Naive B cell (primary cell): ENCODE measurements at regions not wholly inside any gene's neighbourhood (a gene's known extent, or its start where the extent isn't known, plus 50 kb on each side); places are given as distances from the start of the nearest gene placed in this dataset.

Experiments used
- ATAC-seq, 2 donors: fragments of 150-1000 bp; cut with Tn5 transposase; 2 replicates each; pipeline ENCODE4 v1.10.0; 2021; ENCODE audit warnings: low read depth in 2 of 2, mild to moderate bottlenecking in 2 of 2, moderate library complexity in 2 of 2
- DNase-seq: peaks from one replicate; pipeline ENCODE4 v3.0.0; 2022
- H3K27ac Mint-ChIP-seq, 6 donors: one replicate each; pipeline ENCODE4 v1.8.0; 2020 to 2022; ENCODE audit warnings: mild to moderate bottlenecking in 6 of 6, mixed read lengths in 6 of 6, moderate library complexity in 5 of 6, inconsistent platforms in 2 of 6
- H3K27me3 Mint-ChIP-seq, 3 donors: one replicate each; pipeline ENCODE4 v1.8.0; 2021 to 2022; ENCODE audit warnings: mixed read lengths in 3 of 3, mild to moderate bottlenecking in 1 of 3
- H3K36me3 Mint-ChIP-seq, 2 donors: one replicate each; pipeline ENCODE4 v1.8.0; 2020 to 2022; ENCODE audit warnings: mixed read lengths in 2 of 2, inconsistent platforms in 1 of 2, mild to moderate bottlenecking in 1 of 2
- H3K4me1 Mint-ChIP-seq, 3 donors: one replicate each; pipeline ENCODE4 v1.8.0; 2020 to 2022; ENCODE audit warnings: mixed read lengths in 3 of 3, inconsistent platforms in 1 of 3, mild to moderate bottlenecking in 1 of 3, moderate library complexity in 1 of 3
- H3K4me3 Mint-ChIP-seq, 8 donors: one replicate each; pipeline ENCODE4 v1.8.0; 2020 to 2022; ENCODE audit warnings: mild to moderate bottlenecking in 8 of 8, mixed read lengths in 8 of 8, moderate library complexity in 8 of 8, inconsistent platforms in 2 of 8
- H3K9me3 Mint-ChIP-seq, 7 donors: one replicate each; pipeline ENCODE4 v1.8.0; 2020 to 2022; ENCODE audit warnings: mixed read lengths in 7 of 7, mild to moderate bottlenecking in 5 of 7, inconsistent platforms in 2 of 7, moderate library complexity in 1 of 7

GRCh38 chr10:55310143-55310542 lies 509.1 kb upstream of the PCDH15 start:
- Mint-ChIP-seq H3K36me3 (no peaks in the 10 kb centered on the region), H3K9me3 (no peaks in the 10 kb centered on the region), H3K4me3 (no peak overlapping the region), H3K4me1 (no peaks in the 10 kb centered on the region), H3K27ac (no peak overlapping the region), H3K27me3 (no peaks in the 10 kb centered on the region)
- no peak for DNase-seq
- ATAC-seq: no peak

DNA sequence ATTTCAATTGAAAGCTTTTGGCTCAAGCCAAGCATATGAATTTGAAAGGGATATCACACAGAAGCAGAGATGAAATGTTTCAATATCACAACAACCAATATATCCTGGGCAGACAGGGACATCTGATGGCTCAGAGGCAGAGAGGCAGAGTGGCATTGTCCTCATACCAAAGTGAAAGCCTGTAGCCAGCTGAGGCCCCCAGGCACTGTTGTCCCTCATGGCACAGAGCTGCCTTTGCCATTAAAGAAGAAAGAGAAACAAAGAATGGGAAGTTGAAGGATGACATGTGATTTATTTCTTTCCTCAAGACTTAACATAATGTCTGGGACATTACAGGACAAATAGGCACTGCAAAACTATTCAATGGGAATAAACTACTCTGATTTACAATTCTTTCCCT lies 504.3 kb upstream of the PCDH15 start:
- Mint-ChIP-seq H3K36me3 (no peaks in the 10 kb centered on the region), H3K9me3 (no peaks in the 10 kb centered on the region), H3K27ac (no peak overlapping the region), H3K27me3 (no peaks in the 10 kb centered on the region), H3K4me1 (no peaks in the 10 kb centered on the region), H3K4me3 (peak overlapping the region in 1 of 8 donors; percentile 47)
- no peak for DNase-seq
- no peak for ATAC-seq

DNA sequence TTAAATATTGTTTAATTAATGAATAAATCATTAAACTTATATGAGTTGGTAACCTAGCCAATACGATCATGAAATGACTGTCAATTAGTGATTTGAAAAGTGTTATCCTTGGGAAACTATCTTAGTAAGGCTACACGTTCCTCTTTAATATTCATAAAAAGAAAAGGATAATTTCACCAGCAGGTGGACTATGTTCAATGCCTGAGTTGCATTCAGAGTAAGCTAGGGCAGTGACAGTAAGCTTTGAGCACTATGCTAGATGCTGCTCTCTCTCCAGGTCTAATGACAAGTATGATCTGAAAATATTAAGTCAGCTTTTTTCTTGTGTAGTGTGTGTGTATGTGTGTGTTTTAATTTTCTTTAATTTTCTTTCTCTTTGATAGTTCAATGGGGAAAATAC lies 486.3 kb upstream of the PCDH15 start:
- DNase-seq (no peak), ATAC-seq (no peak)
- no peaks in the 10 kb centered on the region for H3K36me3 Mint-ChIP-seq
- H3K27me3 Mint-ChIP-seq: no peaks in the 10 kb centered on the region
- H3K4me3 Mint-ChIP-seq: no peak overlapping the region
- no peaks in the 10 kb centered on the region for H3K4me1 Mint-ChIP-seq
- H3K27ac Mint-ChIP-seq: no peak overlapping the region
- H3K9me3 Mint-ChIP-seq: peaks cover 0 to 7% (median 3%) of the 10 kb centered on the region in 7 donors

- H3K4me1 Mint-ChIP-seq: no peaks in the 10 kb centered on the region
- H3K4me3 Mint-ChIP-seq: no peak overlapping the region
- H3K36me3 Mint-ChIP-seq: no peaks in the 10 kb centered on the region
- peak overlapping the region in 1 of 6 donors; percentile 12 for H3K27ac Mint-ChIP-seq
- ATAC-seq: no peak
- H3K27me3 Mint-ChIP-seq: no peaks in the 10 kb centered on the region
- DNase-seq: no peak
- H3K9me3 Mint-ChIP-seq: no peaks in the 10 kb centered on the region
Measured at GRCh38 chr10:55283031-55283430, 482.0 kb upstream of the PCDH15 start.

- no peak for ATAC-seq
- Mint-ChIP-seq H3K27ac (no peak overlapping the region), H3K4me3 (no peak overlapping the region), H3K27me3 (no peaks in the 10 kb centered on the region), H3K36me3 (no peaks in the 10 kb centered on the region), H3K9me3 (no peaks in the 10 kb centered on the region), H3K4me1 (no peaks in the 10 kb centered on the region)
- DNase-seq: no peak
Measured at GRCh38 chr10:55280696-55281095, 479.7 kb upstream of the PCDH15 start.

DNA sequence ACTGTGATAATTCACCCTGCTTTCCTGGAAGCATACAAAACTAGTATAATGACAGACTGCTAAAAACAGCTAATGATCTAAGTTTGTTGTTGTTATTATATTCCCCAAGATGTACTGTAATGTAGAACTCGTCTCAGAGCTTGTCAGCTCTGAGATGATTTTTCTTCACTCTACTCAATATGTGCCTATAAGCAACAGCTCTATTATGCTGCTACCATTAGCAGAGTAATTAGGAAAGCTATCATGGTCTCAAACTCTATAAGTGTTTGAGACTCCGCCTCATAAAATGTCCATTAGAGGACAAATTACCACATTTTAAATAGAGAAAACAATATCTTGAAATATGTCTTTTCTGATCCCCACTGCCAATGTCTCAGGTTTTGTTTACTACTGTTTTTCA lies 476.5 kb upstream of the PCDH15 start:
- no peaks in the 10 kb centered on the region for H3K9me3 Mint-ChIP-seq
- DNase-seq (no peak), ATAC-seq (no peak)
- H3K4me1 Mint-ChIP-seq: no peaks in the 10 kb centered on the region
- H3K27ac Mint-ChIP-seq: no peak overlapping the region
- H3K4me3 Mint-ChIP-seq: no peak overlapping the region
- no peaks in the 10 kb centered on the region for H3K36me3 Mint-ChIP-seq
- H3K27me3 Mint-ChIP-seq: no peaks in the 10 kb centered on the region

DNA sequence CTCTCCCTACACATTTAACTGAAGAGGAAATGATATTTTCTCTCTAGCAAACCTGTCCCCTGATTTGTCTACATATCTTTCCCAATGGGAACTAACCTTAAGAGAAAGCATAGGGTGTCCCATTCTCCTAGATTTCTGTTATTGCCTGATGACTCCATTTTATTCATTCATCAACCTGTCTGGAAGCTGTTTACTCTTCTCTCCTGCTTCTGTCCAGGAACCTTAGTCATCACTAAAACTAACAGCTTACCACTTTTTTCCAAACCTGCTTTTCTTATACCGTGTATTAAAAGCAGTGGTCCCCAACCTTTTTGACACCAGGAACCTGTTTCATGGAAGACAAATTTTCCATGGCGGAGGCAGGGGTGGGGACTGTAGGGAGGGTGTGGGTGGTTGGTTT lies 473.3 kb upstream of the PCDH15 start:
- H3K36me3 Mint-ChIP-seq: no peaks in the 10 kb centered on the region
- no peak for DNase-seq
- peaks cover 0 to 3% (median 0%) of the 10 kb centered on the region in 7 donors for H3K9me3 Mint-ChIP-seq
- H3K27ac Mint-ChIP-seq: no peak overlapping the region
- no peak for ATAC-seq
- no peaks in the 10 kb centered on the region for H3K27me3 Mint-ChIP-seq
- H3K4me1 Mint-ChIP-seq: no peaks in the 10 kb centered on the region
- no peak overlapping the region for H3K4me3 Mint-ChIP-seq

GRCh38 chr10:55273946-55274345 lies 472.9 kb upstream of the PCDH15 start:
- ATAC-seq: no peak
- Mint-ChIP-seq H3K36me3 (no peaks in the 10 kb centered on the region), H3K4me1 (no peaks in the 10 kb centered on the region), H3K27me3 (no peaks in the 10 kb centered on the region), H3K4me3 (no peak overlapping the region), H3K27ac (no peak overlapping the region), H3K9me3 (peaks cover 0 to 3% (median 0%) of the 10 kb centered on the region in 7 donors)
- DNase-seq: no peak

DNA sequence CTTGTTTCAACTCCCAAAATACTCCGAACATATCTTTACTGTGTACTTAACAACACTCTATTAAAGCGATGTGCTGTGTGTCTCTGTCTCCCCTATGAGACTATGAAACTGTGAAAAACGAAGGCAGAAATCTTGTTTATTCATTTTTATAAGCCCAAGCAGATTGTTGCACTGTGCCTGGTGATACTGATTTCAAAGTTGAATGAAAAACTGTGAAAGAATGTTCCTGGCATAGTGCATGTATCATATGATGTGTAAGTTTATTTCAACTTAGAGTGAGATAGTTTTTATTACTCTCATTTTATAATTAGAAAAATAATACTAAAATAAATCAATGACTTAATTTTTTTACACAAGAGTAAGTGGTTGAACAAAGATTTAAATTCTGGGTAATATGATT lies 471.9 kb upstream of the PCDH15 start:
- no peak overlapping the region for H3K4me3 Mint-ChIP-seq
- no peak for DNase-seq
- no peaks in the 10 kb centered on the region for H3K27me3 Mint-ChIP-seq
- no peaks in the 10 kb centered on the region for H3K36me3 Mint-ChIP-seq
- ATAC-seq: no peak
- H3K27ac Mint-ChIP-seq: no peak overlapping the region
- H3K4me1 Mint-ChIP-seq: no peaks in the 10 kb centered on the region
- peaks cover 0 to 3% (median 0%) of the 10 kb centered on the region in 7 donors for H3K9me3 Mint-ChIP-seq

DNA sequence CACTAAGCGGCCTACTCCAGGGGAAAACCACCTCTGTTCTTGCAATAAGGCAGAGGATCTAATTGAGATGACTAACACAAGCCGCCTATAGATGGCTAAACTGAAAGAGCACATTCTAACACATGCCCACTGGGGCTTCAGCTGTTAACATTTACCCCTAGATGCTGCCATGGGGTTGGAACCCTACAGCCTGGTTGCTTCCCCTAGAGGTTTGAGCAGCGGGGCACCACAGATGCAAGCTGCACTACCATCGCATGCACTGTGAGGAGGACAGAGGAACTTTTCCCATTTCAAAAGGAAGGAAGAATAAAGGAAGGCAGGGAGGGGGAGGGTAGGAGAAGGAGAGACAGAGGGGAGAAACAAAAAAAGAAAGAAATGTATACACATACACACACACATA lies 465.8 kb upstream of the PCDH15 start:
- no peaks in the 10 kb centered on the region for H3K27me3 Mint-ChIP-seq
- H3K4me1 Mint-ChIP-seq: no peaks in the 10 kb centered on the region
- H3K4me3 Mint-ChIP-seq: no peak overlapping the region
- no peaks in the 10 kb centered on the region for H3K36me3 Mint-ChIP-seq
- ATAC-seq (no peak), DNase-seq (no peak)
- peaks cover 0 to 3% (median 0%) of the 10 kb centered on the region in 7 donors for H3K9me3 Mint-ChIP-seq
- no peak overlapping the region for H3K27ac Mint-ChIP-seq

DNA sequence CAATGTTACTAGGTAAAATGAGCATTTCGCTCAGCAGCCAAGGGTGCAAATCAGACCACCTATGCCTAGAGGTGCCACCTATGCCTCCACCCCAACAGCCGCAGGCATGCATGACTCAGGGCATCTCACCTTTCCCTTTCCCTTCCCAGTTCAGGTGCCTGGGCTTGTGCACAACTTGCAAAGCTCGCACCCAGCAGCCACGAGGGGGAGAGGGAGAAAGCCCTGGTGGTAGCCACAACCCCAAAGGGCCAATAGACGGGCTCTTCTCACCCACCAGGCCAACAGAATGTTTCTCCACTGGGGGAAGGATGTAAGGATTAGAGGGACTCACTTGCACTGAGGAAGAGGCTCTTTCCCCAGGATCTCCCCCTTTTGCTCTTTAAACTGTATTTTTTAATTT lies 462.3 kb upstream of the PCDH15 start:
- DNase-seq (no peak), ATAC-seq (no peak)
- peaks cover 0 to 3% (median 0%) of the 10 kb centered on the region in 7 donors for H3K9me3 Mint-ChIP-seq
- no peaks in the 10 kb centered on the region for H3K36me3 Mint-ChIP-seq
- no peaks in the 10 kb centered on the region for H3K4me1 Mint-ChIP-seq
- H3K4me3 Mint-ChIP-seq: no peak overlapping the region
- H3K27ac Mint-ChIP-seq: peak overlapping the region in 1 of 6 donors; percentile 19
- H3K27me3 Mint-ChIP-seq: no peaks in the 10 kb centered on the region

DNA sequence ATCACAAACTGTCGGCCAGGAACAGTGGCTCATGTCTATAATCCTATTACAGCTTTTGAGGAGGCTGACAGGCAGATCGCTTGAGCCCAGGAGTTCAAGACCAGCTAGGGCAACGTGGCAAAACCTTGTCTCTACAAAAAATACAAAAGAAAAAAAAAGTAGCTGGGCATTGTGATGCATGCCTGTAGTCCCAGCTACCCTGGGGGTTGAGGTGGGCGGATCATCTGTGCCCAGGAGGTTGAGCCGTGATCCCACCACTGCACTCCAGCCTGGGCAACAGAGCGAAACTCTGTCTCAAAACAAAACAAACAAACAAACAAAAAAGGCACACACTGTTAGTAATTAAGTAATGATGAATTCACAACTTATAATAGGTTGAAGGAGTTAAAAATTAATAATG lies 441.5 kb upstream of the PCDH15 start:
- Mint-ChIP-seq H3K4me1 (no peaks in the 10 kb centered on the region), H3K27ac (peak overlapping the region in 1 of 6 donors; percentile 57), H3K4me3 (no peak overlapping the region), H3K36me3 (no peaks in the 10 kb centered on the region), H3K9me3 (peaks cover 0 to 4% (median 0%) of the 10 kb centered on the region in 7 donors), H3K27me3 (no peaks in the 10 kb centered on the region)
- ATAC-seq: no peak
- DNase-seq: no peak

- DNase-seq (no peak), ATAC-seq (no peak)
- no peaks in the 10 kb centered on the region for H3K36me3 Mint-ChIP-seq
- peaks cover 0 to 1% (median 0%) of the 10 kb centered on the region in 7 donors for H3K9me3 Mint-ChIP-seq
- H3K4me3 Mint-ChIP-seq: no peak overlapping the region
- H3K4me1 Mint-ChIP-seq: no peaks in the 10 kb centered on the region
- no peak overlapping the region for H3K27ac Mint-ChIP-seq
- no peaks in the 10 kb centered on the region for H3K27me3 Mint-ChIP-seq
Measured at GRCh38 chr10:55237462-55237861, 436.4 kb upstream of the PCDH15 start.

DNA sequence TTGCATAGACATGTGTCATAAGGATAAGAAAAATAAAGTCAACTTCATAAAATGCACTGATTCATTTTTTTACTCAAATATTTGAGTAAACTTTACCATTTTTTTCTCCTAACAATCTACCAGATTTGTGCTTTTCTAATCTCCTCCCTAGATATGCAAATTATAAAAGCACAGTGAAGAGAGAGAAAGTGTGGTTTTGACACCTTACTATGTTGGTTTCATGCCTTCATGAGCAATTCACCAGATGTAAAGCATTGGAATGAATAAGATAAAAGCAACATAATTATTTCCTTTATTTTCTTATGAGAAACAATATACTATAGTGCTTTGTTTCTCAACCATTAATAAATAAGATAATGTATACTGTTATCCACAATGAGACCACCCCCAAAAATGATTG lies 432.5 kb upstream of the PCDH15 start:
- Mint-ChIP-seq H3K4me3 (no peak overlapping the region), H3K27ac (no peak overlapping the region), H3K36me3 (no peaks in the 10 kb centered on the region), H3K27me3 (no peaks in the 10 kb centered on the region), H3K4me1 (no peaks in the 10 kb centered on the region), H3K9me3 (peaks cover 0 to 1% (median 0%) of the 10 kb centered on the region in 7 donors)
- no peak for DNase-seq
- no peak for ATAC-seq

GRCh38 chr10:55233090-55233489 lies 432.1 kb upstream of the PCDH15 start:
- Mint-ChIP-seq H3K4me1 (no peaks in the 10 kb centered on the region), H3K36me3 (no peaks in the 10 kb centered on the region), H3K4me3 (no peak overlapping the region), H3K9me3 (peaks cover 0 to 1% (median 0%) of the 10 kb centered on the region in 7 donors), H3K27ac (no peak overlapping the region), H3K27me3 (no peaks in the 10 kb centered on the region)
- DNase-seq (no peak), ATAC-seq (no peak)
